Mesenchymal stem cell (in vitro differentiated cells and primary cell): ENCODE measurements at regions not wholly inside any gene's neighbourhood (a gene's known extent, or its start where the extent isn't known, plus 50 kb on each side); places are given as distances from the start of the nearest gene placed in this dataset.

ENCODE experiments used
- DNase-seq: peaks from one replicate; pipeline ENCODE4 v3.0.0-alpha.2; 2013
- H2AFZ ChIP-seq: one replicate; pipeline ENCODE4 v1.6.1; 2013; ENCODE audit warnings: low read depth, mild to moderate bottlenecking, control low read depth, inconsistent platforms, low read length, moderate library complexity
- H2AK5ac ChIP-seq: 2 replicates; pipeline ENCODE4 v1.6.1; 2013; ENCODE audit warnings: low read length, moderate library complexity, mild to moderate bottlenecking, inconsistent platforms; ENCODE audit not compliant: severe bottlenecking
- H2BK120ac ChIP-seq: one replicate; pipeline ENCODE4 v1.6.1; 2013; ENCODE audit warnings: low read depth, mild to moderate bottlenecking, inconsistent platforms, low read length, moderate library complexity
- H2BK12ac ChIP-seq, 2 experiments: one replicate each; pipeline ENCODE4 v1.6.1; 2013; ENCODE audit warnings: inconsistent platforms in 2 of 2, low read length in 2 of 2, mild to moderate bottlenecking in 2 of 2, moderate library complexity in 2 of 2, control low read depth in 1 of 2
- H2BK15ac ChIP-seq: one replicate; pipeline ENCODE4 v1.6.1; 2013; ENCODE audit warnings: mild to moderate bottlenecking, low read depth, inconsistent platforms; ENCODE audit not compliant: poor library complexity, severe bottlenecking
- H2BK5ac ChIP-seq: 2 replicates; pipeline ENCODE4 v1.6.1; 2013; ENCODE audit warnings: low read depth, mild to moderate bottlenecking, low read length, control low read depth, inconsistent platforms; ENCODE audit not compliant: poor library complexity, severe bottlenecking
- H3K14ac ChIP-seq, 2 experiments: one replicate each; pipeline ENCODE4 v1.6.1; 2013; ENCODE audit warnings: inconsistent platforms in 2 of 2, low read length in 2 of 2, control low read depth in 1 of 2, mild to moderate bottlenecking in 1 of 2, moderate library complexity in 1 of 2
- H3K18ac ChIP-seq, 2 experiments: one replicate each; pipeline ENCODE4 v1.6.1; 2013; ENCODE audit warnings: inconsistent platforms in 2 of 2, low read length in 2 of 2, control low read depth in 1 of 2, low read depth in 1 of 2, mild to moderate bottlenecking in 1 of 2
- H3K23ac ChIP-seq, 2 experiments: one replicate each; pipeline ENCODE4 v1.6.1; 2013; ENCODE audit warnings: inconsistent platforms in 2 of 2, low read length in 2 of 2, mild to moderate bottlenecking in 2 of 2, moderate library complexity in 2 of 2, control low read depth in 1 of 2
- H3K27ac ChIP-seq: 2 replicates; pipeline ENCODE4 v1.5.1; 2013; ENCODE audit warnings: mild to moderate bottlenecking, moderate library complexity, low read length, control low read depth, inconsistent platforms; ENCODE audit not compliant: poor library complexity, severe bottlenecking
- H3K27me3 ChIP-seq, 2 experiments: 2 replicates each; pipeline versions ENCODE4 v1.6.1 to v1.7.0; 2013; ENCODE audit warnings: low read length in 2 of 2, mild to moderate bottlenecking in 2 of 2, moderate library complexity in 2 of 2, control low read depth in 1 of 2, inconsistent platforms in 1 of 2; ENCODE audit not compliant: control insufficient read depth in 1 of 2, insufficient read depth in 1 of 2
- H3K36me3 ChIP-seq, 2 experiments: 2 replicates each; pipeline versions ENCODE4 v1.6.1 to v1.7.0; 2013; ENCODE audit warnings: low read length in 2 of 2, control low read depth in 1 of 2, inconsistent platforms in 1 of 2, low read depth in 1 of 2, mild to moderate bottlenecking in 1 of 2; ENCODE audit not compliant: insufficient read depth in 2 of 2, control insufficient read depth in 1 of 2
- H3K4ac ChIP-seq, 2 experiments: one replicate each; pipeline ENCODE4 v1.6.1; 2013; ENCODE audit warnings: inconsistent platforms in 2 of 2, low read length in 2 of 2, mild to moderate bottlenecking in 2 of 2, moderate library complexity in 2 of 2, control low read depth in 1 of 2, low read depth in 1 of 2
- H3K4me1 ChIP-seq: 2 replicates; pipeline ENCODE4 v1.6.1; 2013; ENCODE audit warnings: low read depth, low read length, control low read depth; ENCODE audit not compliant: control insufficient read depth, insufficient read depth
- H3K4me2 ChIP-seq: 2 replicates; pipeline ENCODE4 v1.6.1; 2013; ENCODE audit warnings: low read length, mild to moderate bottlenecking, inconsistent platforms; ENCODE audit not compliant: poor library complexity, severe bottlenecking
- H3K4me3 ChIP-seq, 2 experiments: 2 replicates each; pipeline versions ENCODE4 v1.5.1 to v1.7.0; 2013; ENCODE audit warnings: low read length in 2 of 2, mild to moderate bottlenecking in 2 of 2, control low read depth in 1 of 2, low read depth in 1 of 2; ENCODE audit not compliant: insufficient read depth in 1 of 2
- H3K79me1 ChIP-seq: replicated peaks from 2 replicates; pipeline ENCODE4 v1.6.1; 2013; ENCODE audit warnings: mild to moderate bottlenecking, control low read depth, low read length, inconsistent platforms; ENCODE audit not compliant: poor library complexity, severe bottlenecking
- H3K9ac ChIP-seq: 2 replicates; pipeline ENCODE4 v1.7.0; 2013; ENCODE audit warnings: mild to moderate bottlenecking, low read length, moderate library complexity
- H3K9me3 ChIP-seq: 2 replicates; pipeline ENCODE4 v1.7.0; 2013; ENCODE audit warnings: mild to moderate bottlenecking, low read length; ENCODE audit not compliant: control insufficient read depth
- H4K8ac ChIP-seq: one replicate; pipeline ENCODE4 v1.6.1; 2013; ENCODE audit warnings: inconsistent platforms, mild to moderate bottlenecking, low read length, moderate library complexity
- H4K91ac ChIP-seq: one replicate; pipeline ENCODE4 v1.6.1; 2013; ENCODE audit warnings: mild to moderate bottlenecking, low read length, inconsistent platforms
- WGBS: methylation state at CpG from one replicate; pipeline ENCODE4 v1.1.7; 2013; ENCODE audit warnings: mixed read lengths; 5-methylcytosine and 5-hydroxymethylcytosine counted together

GRCh38 chr3:6770397-6770690, 90.6 kb upstream of the GRM7 start:
- no peak overlapping the region for H2BK5ac ChIP-seq
- no peak overlapping the region for H3K4me3 ChIP-seq
- H3K4me1 ChIP-seq: no peaks in the 10 kb centered on the region
- no peak overlapping the region for H4K8ac ChIP-seq
- H3K27ac ChIP-seq: no peak overlapping the region
- no peaks in the 10 kb centered on the region for H3K27me3 ChIP-seq
- no peak overlapping the region for H3K18ac ChIP-seq
- no peak overlapping the region for H2BK15ac ChIP-seq
- H3K4me2 ChIP-seq: no peak overlapping the region
- DNase-seq: no peak
- H3K23ac ChIP-seq: no peak overlapping the region
- H3K4ac ChIP-seq: no peak overlapping the region
- no peak overlapping the region for H4K91ac ChIP-seq
- H2AFZ ChIP-seq: no peak overlapping the region
- H2BK12ac ChIP-seq: no peak overlapping the region
- no peak overlapping the region for H3K14ac ChIP-seq
- no peak overlapping the region for H2AK5ac ChIP-seq
- H2BK120ac ChIP-seq: no peak overlapping the region
- no peaks in the 10 kb centered on the region for H3K9me3 ChIP-seq
- no peaks in the 10 kb centered on the region for H3K36me3 ChIP-seq
- H3K9ac ChIP-seq: no peak overlapping the region
- no peaks in the 10 kb centered on the region for H3K79me1 ChIP-seq

GRCh38 chr3:6771171-6771570, 89.7 kb upstream of the GRM7 start:
- no peak overlapping the region for H3K14ac ChIP-seq
- no peak overlapping the region for H3K9ac ChIP-seq
- H2BK120ac ChIP-seq: no peak overlapping the region
- H2BK5ac ChIP-seq: no peak overlapping the region
- DNase-seq: no peak
- no peaks in the 10 kb centered on the region for H3K9me3 ChIP-seq
- no peak overlapping the region for H2BK15ac ChIP-seq
- H3K27ac ChIP-seq: no peak overlapping the region
- H3K79me1 ChIP-seq: no peaks in the 10 kb centered on the region
- no peaks in the 10 kb centered on the region for H3K36me3 ChIP-seq
- H3K4me2 ChIP-seq: no peak overlapping the region
- H2BK12ac ChIP-seq: no peak overlapping the region
- no peaks in the 10 kb centered on the region for H3K4me1 ChIP-seq
- H3K18ac ChIP-seq: no peak overlapping the region
- no peak overlapping the region for H4K8ac ChIP-seq
- H3K27me3 ChIP-seq: no peaks in the 10 kb centered on the region
- H3K4me3 ChIP-seq: no peak overlapping the region
- WGBS: 86% methylated on average over 1 of the region's 5 CpGs
- H4K91ac ChIP-seq: no peak overlapping the region
- H3K23ac ChIP-seq: no peak overlapping the region
- no peak overlapping the region for H2AFZ ChIP-seq
- H2AK5ac ChIP-seq: no peak overlapping the region
- H3K4ac ChIP-seq: no peak overlapping the region

DNA sequence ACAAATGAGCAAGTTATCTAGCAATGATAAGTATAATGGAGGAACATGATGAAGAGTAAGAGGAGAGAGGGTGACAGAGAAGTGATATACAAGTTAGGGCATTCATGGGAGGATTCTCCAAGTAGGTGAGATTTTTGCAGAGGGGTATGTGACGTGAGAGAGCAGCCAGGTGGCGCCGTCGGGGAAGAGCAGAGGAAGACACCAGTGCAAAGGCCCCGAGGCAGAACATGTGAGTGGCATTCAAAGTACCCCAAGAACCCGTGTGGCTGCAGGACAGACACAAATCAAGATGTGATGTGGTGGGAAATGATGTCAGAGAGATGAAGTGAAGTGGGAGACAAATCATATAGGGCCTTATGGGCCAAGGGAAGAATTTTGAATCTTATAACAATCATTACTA, 81.8 kb upstream of the GRM7 start:
- H2BK12ac ChIP-seq: no peak overlapping the region
- H3K9ac ChIP-seq: no peak overlapping the region
- no peaks in the 10 kb centered on the region for H3K9me3 ChIP-seq
- no peak overlapping the region for H3K4ac ChIP-seq
- no peak overlapping the region for H4K91ac ChIP-seq
- H3K23ac ChIP-seq: no peak overlapping the region
- no peak overlapping the region for H2BK15ac ChIP-seq
- no peak overlapping the region for H3K18ac ChIP-seq
- no peaks in the 10 kb centered on the region for H3K4me1 ChIP-seq
- H3K79me1 ChIP-seq: no peaks in the 10 kb centered on the region
- no peak overlapping the region for H3K14ac ChIP-seq
- DNase-seq: no peak
- no peak overlapping the region for H2BK5ac ChIP-seq
- H2AK5ac ChIP-seq: no peak overlapping the region
- H3K4me2 ChIP-seq: no peak overlapping the region
- 76% methylated on average over 6 of the region's 6 CpGs for WGBS
- H4K8ac ChIP-seq: no peak overlapping the region
- H3K27ac ChIP-seq: no peak overlapping the region
- H3K27me3 ChIP-seq: no peaks in the 10 kb centered on the region
- no peak overlapping the region for H3K4me3 ChIP-seq
- no peak overlapping the region for H2BK120ac ChIP-seq
- no peaks in the 10 kb centered on the region for H3K36me3 ChIP-seq
- H2AFZ ChIP-seq: no peak overlapping the region

DNA sequence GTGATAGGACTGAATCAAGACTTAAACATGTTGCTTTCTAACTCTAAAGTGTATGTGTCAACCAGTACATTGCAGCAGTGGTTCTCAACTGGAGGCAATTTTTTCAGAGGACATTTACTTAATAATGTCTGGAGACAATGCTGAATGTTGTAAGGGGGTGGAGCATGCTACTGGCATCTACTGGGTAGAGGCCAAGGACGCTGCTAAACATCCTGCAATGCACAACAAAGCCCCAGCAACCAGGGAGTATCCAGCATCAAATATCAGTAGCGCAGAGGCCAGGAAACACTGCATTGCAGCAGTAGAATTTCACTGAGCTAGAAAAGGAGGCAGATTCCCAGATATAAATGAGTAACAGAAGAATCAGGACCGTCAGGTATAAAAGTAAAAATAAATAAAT, 79.8 kb upstream of the GRM7 start:
- Histone ChIP-seq H2BK15ac (no peak overlapping the region), H3K9ac (no peak overlapping the region), H2AFZ (no peak overlapping the region), H3K36me3 (no peaks in the 10 kb centered on the region), H3K79me1 (no peaks in the 10 kb centered on the region), H3K27ac (no peak overlapping the region), H2BK5ac (no peak overlapping the region), H4K8ac (no peak overlapping the region), H2BK120ac (no peak overlapping the region), H3K27me3 (no peaks in the 10 kb centered on the region), H3K4me3 (no peak overlapping the region), H3K14ac (no peak overlapping the region), H3K18ac (no peak overlapping the region), H2AK5ac (no peak overlapping the region), H3K23ac (no peak overlapping the region), H3K4me2 (no peak overlapping the region), H4K91ac (no peak overlapping the region), H3K9me3 (no peaks in the 10 kb centered on the region), H3K4me1 (no peaks in the 10 kb centered on the region), H2BK12ac (no peak overlapping the region), H3K4ac (no peak overlapping the region)
- no peak for DNase-seq
- WGBS: 49% methylated on average over 2 of the region's 3 CpGs
